ENCODE measurements at regions not wholly inside any gene's neighbourhood (a gene's known extent, or its start where the extent isn't known, plus 50 kb on each side); places are given as distances from the start of the nearest gene placed in this dataset.
"Not testable (repeated sequence)": the region's sequence is repeated elsewhere in the genome, so short reads cannot be mapped to it uniquely, and the experiment has no call there.

DNA sequence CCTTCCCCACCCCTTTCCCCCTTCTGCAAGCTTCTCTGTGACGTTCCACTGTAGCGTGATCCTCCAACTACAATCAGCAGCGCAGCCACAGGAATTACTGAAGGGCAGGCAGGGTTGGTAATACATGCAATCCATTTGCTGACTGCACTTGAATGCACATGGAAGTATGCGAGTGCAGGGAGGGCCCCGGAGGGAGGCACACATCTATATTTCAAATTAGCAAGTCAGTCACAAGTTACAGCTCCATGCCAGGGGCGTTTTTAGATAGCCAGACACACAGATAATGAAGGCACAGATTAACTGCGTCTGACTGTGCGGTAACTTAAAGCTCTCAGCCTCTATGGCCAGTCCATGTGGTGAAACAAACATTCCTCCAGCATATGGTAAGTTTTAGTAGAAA, 209.2 kb upstream of the GATA6 start:
- Histone ChIP-seq H3K9me3 (no peaks in the 10 kb centered on the region), H3K27ac (no peak overlapping the region), H3K27me3 (no peaks in the 10 kb centered on the region), H3K4me1 (no peaks in the 10 kb centered on the region), H3K4me3 (no peak overlapping the region), H3K36me3 (no peaks in the 10 kb centered on the region)
- DNase-seq (no peak), ATAC-seq (ENCODE audit: low FRiP score in 2 of 2) (no peak)
- TF ChIP-seq POLR2AphosphoS5 (IDR thresholded peaks at IDR 0.05) (no peak), POLR2A (IDR thresholded peaks at IDR 0.05) (no peak), EP300 (IDR thresholded peaks at IDR 0.05) (no peak)
- TF ChIP-seq, protein P1, sequence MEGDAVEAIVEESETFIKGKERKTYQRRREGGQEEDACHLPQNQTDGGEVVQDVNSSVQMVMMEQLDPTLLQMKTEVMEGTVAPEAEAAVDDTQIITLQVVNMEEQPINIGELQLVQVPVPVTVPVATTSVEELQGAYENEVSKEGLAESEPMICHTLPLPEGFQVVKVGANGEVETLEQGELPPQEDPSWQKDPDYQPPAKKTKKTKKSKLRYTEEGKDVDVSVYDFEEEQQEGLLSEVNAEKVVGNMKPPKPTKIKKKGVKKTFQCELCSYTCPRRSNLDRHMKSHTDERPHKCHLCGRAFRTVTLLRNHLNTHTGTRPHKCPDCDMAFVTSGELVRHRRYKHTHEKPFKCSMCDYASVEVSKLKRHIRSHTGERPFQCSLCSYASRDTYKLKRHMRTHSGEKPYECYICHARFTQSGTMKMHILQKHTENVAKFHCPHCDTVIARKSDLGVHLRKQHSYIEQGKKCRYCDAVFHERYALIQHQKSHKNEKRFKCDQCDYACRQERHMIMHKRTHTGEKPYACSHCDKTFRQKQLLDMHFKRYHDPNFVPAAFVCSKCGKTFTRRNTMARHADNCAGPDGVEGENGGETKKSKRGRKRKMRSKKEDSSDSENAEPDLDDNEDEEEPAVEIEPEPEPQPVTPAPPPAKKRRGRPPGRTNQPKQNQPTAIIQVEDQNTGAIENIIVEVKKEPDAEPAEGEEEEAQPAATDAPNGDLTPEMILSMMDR (IDR thresholded peaks at IDR 0.05) = no peak
- WGBS, 2 donors = 68 to 73% methylated on average over 8 of the region's 8 CpGs

DNA sequence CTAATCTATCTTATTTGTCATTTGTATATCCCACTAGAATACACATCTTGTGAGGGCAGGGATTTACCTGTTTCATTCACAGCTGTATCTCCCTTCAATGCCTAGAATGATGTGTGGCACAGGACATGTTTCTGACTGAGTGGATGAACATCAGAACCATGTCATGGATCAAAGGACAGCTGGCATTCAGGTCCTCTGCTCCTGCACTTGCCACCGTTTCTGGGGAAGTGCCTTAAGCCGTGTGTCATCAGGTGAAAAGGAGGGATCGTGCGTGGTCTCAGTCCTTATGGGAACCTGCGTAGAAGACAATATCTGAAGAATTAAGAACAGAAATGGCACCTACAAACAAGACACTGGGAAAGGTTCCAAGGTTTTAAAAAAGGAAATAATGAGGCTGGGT, 206.1 kb upstream of the GATA6 start:
- Histone ChIP-seq H3K27me3 (no peaks in the 10 kb centered on the region), H3K9me3 (no peaks in the 10 kb centered on the region), H3K4me1 (no peaks in the 10 kb centered on the region), H3K27ac (no peak overlapping the region), H3K4me3 (no peak overlapping the region), H3K36me3 (no peaks in the 10 kb centered on the region)
- 92 to 95% methylated on average over 5 of the region's 5 CpGs for WGBS, 2 donors
- TF ChIP-seq POLR2A (IDR thresholded peaks at IDR 0.05) (no peak), POLR2AphosphoS5 (IDR thresholded peaks at IDR 0.05) (no peak), EP300 (IDR thresholded peaks at IDR 0.05) (no peak)
- TF ChIP-seq, protein P1 (IDR thresholded peaks at IDR 0.05) = no peak
- ATAC-seq (ENCODE audit: low FRiP score in 2 of 2) (no peak), DNase-seq (no peak)

DNA sequence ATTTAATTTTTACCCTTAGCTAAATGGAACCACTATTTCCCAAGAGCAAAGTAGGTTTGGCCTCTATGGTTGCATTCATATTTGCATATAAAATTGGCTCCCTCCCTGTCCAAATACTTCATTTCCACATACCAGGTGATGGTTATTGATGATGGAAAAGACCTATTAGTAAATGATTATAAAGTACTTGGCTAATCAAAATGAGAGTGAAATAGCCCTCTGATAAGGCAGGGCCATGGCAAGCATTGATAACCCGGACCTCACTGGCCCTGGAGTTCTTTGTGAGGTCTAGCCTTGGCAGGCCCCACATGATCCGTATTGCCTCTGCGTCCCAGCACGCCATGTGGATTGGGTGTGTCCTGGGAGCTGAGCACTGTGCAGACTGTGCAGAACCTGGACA, 201.1 kb upstream of the GATA6 start:
- no peak for DNase-seq
- TF ChIP-seq POLR2AphosphoS5 (IDR thresholded peaks at IDR 0.05) = no peak
- TF ChIP-seq, protein P1 (IDR thresholded peaks at IDR 0.05) = no peak
- no peak for TF ChIP-seq POLR2A (IDR thresholded peaks at IDR 0.05)
- no peak for TF ChIP-seq EP300 (IDR thresholded peaks at IDR 0.05)
- no peak overlapping the region for H3K4me3 ChIP-seq
- H3K4me1 ChIP-seq = no peaks in the 10 kb centered on the region
- H3K9me3 ChIP-seq = no peaks in the 10 kb centered on the region
- no peak for ATAC-seq (ENCODE audit: low FRiP score in 2 of 2)
- H3K27me3 ChIP-seq = no peaks in the 10 kb centered on the region
- WGBS, 2 donors = 86 to 93% methylated on average over 4 of the region's 4 CpGs
- H3K27ac ChIP-seq = no peak overlapping the region
- H3K36me3 ChIP-seq = no peaks in the 10 kb centered on the region

DNA sequence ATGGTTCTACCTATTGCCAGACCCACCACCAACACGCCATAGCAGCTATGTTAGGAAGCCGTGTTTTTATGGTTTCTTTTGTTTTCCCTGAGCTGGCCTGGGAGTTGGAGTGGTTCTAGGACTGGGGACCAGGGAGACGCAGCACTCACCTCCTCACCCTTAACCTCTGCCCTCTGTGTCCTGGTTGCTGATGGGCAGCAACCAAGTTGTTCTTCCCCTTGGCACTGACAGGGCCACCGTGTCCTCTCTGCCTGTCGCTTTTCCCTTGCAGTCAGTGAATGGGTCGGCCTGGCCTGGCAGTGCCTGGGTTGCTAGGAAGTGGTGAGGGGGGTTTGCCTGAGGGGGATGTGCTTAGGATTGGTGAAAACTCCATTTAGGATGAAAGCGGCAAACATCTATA, 197.1 kb upstream of the GATA6 start:
- no peaks in the 10 kb centered on the region for H3K9me3 ChIP-seq
- WGBS, 2 donors = 88 to 93% methylated on average over 7 of the region's 7 CpGs
- ATAC-seq (ENCODE audit: low FRiP score in 2 of 2) (no peak), DNase-seq (no peak)
- no peaks in the 10 kb centered on the region for H3K27me3 ChIP-seq
- H3K4me1 ChIP-seq = no peaks in the 10 kb centered on the region
- H3K36me3 ChIP-seq = no peaks in the 10 kb centered on the region
- H3K4me3 ChIP-seq = no peak overlapping the region
- no peak overlapping the region for H3K27ac ChIP-seq
- TF ChIP-seq, protein P1 (IDR thresholded peaks at IDR 0.05) = no peak
- TF ChIP-seq POLR2A (IDR thresholded peaks at IDR 0.05) (no peak), POLR2AphosphoS5 (IDR thresholded peaks at IDR 0.05) (no peak), EP300 (IDR thresholded peaks at IDR 0.05) (no peak)

DNA sequence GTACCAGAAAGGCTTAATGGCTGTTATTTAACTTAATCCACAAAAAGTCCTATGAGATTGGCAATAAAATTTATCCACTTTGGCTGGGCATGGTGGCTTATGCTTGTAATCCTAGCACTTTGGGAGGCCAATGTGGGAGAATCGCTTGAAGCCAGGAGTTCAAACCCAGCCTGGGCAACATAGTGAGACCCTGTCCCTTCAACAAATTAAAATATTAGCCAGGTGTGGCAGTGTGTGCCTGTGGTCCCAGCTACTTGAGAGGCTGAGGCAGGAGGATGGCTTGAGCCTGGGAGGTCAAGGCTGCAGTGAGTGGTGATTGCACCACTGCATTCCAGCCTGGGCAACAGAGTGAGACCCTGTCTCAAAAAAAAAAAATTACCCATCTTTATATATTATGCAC, 193.4 kb upstream of the GATA6 start:
- not testable (repeated sequence) for ATAC-seq (ENCODE audit: low FRiP score in 2 of 2); H3K27ac ChIP-seq; H3K36me3 ChIP-seq; H3K4me3 ChIP-seq; H3K9me3 ChIP-seq; H3K27me3 ChIP-seq; H3K4me1 ChIP-seq; DNase-seq
- 88 to 92% methylated on average over 1 of the region's 1 CpG for WGBS, 2 donors

Measured in upper lobe of left lung (tissue), 6 donors.